ENCODE measurements at regions not wholly inside any gene's neighbourhood (a gene's known extent, or its start where the extent isn't known, plus 50 kb on each side); places are given as distances from the start of the nearest gene placed in this dataset.

DNA sequence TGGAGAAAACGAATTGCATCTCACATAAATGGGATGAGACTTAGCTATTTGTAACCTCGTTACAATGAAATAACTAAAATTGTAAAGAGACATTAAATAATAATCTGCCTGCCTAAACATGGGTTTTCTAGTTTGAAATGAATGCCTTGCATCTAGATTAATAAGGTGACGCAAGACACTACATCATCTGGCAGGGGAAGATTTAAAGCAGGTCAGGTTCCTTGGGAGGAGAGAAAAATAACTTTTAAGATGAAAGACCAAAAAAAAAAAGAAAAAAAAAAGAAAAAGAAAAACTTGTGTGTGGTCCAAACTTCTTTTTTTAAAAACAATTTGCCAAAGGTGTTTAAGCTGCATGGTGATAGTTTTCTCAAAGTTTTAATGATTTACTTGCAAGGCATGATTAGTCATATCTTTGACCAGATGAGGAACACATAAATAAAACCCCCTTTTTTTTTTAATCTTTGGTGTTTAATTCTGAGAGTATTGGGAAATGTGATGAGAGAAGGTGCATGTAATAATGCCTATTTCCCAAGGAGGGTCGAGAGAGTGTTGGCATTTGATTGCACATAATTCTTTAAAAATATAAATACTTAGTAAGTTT, 122.9 kb upstream of the ADAMTSL1 start:
- TF ChIP-seq, protein P1, sequence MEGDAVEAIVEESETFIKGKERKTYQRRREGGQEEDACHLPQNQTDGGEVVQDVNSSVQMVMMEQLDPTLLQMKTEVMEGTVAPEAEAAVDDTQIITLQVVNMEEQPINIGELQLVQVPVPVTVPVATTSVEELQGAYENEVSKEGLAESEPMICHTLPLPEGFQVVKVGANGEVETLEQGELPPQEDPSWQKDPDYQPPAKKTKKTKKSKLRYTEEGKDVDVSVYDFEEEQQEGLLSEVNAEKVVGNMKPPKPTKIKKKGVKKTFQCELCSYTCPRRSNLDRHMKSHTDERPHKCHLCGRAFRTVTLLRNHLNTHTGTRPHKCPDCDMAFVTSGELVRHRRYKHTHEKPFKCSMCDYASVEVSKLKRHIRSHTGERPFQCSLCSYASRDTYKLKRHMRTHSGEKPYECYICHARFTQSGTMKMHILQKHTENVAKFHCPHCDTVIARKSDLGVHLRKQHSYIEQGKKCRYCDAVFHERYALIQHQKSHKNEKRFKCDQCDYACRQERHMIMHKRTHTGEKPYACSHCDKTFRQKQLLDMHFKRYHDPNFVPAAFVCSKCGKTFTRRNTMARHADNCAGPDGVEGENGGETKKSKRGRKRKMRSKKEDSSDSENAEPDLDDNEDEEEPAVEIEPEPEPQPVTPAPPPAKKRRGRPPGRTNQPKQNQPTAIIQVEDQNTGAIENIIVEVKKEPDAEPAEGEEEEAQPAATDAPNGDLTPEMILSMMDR (conservative IDR thresholded peaks at IDR 0.05 in 1 of 2, IDR thresholded peaks at IDR 0.05 in 1 of 2; ENCODE audit: low read depth in 1 of 2, low read length in 2 of 2), result no peak
- TF ChIP-seq EZH2 (IDR thresholded peaks at IDR 0.05; ENCODE audit: low read length, missing control alignments), result no peak
